Fibroblast of skin of left quadriceps (primary cell): ENCODE measurements at regions not wholly inside any gene's neighbourhood (a gene's known extent, or its start where the extent isn't known, plus 50 kb on each side); places are given as distances from the start of the nearest gene placed in this dataset.
"Not testable (repeated sequence)": the region's sequence is repeated elsewhere in the genome, so short reads cannot be mapped to it uniquely, and the experiment has no call there.

Experiments used
- DNase-seq, 2 experiments: peaks; one replicate each; pipeline ENCODE4 v3.0.0-alpha.2; 2013; ENCODE audit warnings: low read depth in 2 of 2

- DNase-seq: no peak
These were observed 93.7 kb upstream of the SRSF6 start for GRCh38 chr20:43364001-43364400.

- DNase-seq: no peak
These were observed 94.2 kb upstream of the SRSF6 start for GRCh38 chr20:43363506-43363905.

DNA sequence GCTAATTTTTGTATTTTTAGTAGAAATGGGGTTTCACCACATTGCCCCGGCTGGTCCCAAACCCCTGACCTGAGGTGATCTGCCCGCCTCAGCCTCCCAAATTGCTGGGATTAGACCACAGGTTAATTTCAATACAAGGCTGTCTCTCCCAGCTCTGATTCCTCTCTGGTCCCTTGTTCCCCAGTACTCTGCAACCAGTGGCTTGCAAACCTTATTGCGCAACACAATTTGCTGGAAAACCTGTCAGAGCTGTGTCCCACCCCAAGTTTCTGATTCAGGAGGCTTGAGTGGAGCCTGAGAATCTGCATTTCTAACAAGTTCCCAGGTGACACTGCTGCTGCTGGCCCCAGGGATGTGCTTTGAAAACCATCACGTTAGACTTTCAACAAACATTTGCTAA lies 96.2 kb upstream of the SRSF6 start:
- no peak for DNase-seq

DNA sequence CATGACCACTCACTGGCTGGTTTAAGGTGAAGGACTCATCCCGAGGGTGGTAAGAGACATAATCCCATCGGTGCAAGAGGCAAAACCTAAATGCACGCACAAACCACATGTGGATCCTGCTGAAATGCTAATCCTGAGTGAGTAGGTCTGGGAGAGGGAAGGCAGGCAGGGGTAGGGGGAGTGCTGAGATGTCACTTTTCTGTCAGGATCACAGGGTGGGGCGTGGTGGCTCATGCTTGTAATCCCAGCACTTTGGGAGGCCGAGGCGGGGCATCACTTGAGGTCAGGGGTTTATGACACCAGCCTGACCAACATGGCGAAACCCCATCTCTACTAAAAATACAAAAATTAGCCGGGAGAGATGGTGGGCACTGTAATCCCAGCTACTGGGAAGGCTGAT lies 97.7 kb upstream of the SRSF6 start:
- DNase-seq: no peak

GRCh38 chr20:43358811-43359210 lies 98.9 kb upstream of the SRSF6 start:
- DNase-seq: no peak

GRCh38 chr20:43357352-43357751 lies 100.3 kb upstream of the SRSF6 start:
- DNase-seq: no peak

DNA sequence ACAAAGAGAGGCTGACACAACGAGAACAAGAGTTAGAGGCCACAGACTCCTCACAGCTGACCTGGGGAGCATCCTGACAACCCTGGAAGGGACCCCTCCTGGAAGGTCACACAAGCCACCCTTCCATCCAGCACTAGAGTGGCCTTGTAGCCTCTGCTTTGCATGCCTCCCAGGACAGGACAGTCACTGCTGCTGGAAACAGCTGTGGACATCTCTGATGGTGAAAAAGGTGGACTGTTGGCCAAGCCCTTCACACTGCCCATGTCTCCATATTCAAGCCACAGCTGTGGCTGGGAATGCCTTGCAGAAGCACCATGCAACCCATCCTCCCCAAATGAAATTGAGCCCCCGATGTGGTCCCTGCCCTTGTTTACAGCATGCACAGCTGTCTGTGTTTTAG lies 102.1 kb upstream of the SRSF6 start:
- DNase-seq: no peak

DNA sequence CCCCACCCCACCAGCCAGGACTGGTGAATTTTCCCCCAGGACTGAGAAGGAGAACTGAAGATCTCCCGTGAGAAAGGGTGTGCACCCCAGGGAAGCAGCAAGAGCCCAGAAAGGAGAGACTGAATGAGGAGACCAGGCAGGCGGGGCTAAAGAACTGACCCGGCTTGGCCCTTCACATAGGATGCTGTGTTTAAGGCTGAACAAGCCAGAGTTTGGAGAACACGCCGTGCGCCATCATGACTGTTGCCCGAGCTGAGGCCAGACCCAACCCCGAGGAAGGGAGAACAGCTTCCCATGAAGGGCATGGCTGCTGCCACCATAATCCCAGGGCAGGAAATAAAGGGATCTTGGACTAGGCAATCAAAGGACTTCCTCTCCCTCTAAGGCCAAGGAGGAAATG lies 104.7 kb upstream of the SRSF6 start:
- DNase-seq: no peak

DNA sequence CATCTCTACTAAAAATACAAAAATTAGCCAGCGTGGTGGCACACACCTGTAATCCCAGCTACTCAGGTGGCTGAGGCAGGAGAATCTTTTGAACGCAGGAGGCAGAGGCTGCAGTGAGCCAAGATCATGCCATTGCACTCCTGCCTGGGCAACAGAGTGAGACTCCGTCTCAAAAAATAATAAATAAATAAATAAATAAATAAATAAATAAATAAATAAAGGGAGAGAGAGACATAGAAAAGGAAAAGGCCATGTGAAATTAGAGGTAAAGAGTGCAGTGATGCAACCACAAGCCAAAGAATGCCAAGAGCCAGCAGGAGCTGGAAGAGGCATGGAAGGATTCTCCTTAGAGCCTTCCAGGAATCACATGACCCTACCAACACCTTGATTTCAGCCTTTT lies 107.0 kb upstream of the SRSF6 start:
- not testable (repeated sequence) for DNase-seq

- no peak for DNase-seq
These were observed 107.9 kb upstream of the SRSF6 start for GRCh38 chr20:43349841-43350240.

- not testable (repeated sequence) for DNase-seq
These were observed 109.9 kb upstream of the SRSF6 start for GRCh38 chr20:43347839-43348238.

GRCh38 chr20:43345676-43346075 lies 112.0 kb upstream of the SRSF6 start:
- no peak for DNase-seq

DNA sequence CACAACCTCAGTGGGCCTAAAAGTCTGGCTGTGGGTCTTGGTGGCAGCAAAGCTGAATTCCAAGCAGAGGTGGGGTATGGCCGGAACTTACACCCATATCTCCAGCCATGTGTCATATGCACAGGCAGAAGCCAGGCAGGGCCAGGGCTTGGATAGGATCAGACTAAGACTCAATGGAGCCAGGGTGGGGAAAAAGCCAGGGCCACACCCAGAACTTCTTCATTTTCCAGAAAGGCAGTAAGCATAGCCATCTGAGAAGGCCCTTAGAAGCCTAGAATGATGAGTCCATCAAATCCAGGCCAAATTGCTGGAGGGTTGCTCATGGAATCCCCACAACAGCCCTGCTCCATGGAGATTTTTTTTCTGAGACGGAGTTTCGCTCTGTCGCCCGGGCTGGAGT lies 116.2 kb upstream of the SRSF6 start:
- no peak for DNase-seq

- DNase-seq: no peak
These were observed 120.7 kb upstream of the SRSF6 start for GRCh38 chr20:43337036-43337435.

DNA sequence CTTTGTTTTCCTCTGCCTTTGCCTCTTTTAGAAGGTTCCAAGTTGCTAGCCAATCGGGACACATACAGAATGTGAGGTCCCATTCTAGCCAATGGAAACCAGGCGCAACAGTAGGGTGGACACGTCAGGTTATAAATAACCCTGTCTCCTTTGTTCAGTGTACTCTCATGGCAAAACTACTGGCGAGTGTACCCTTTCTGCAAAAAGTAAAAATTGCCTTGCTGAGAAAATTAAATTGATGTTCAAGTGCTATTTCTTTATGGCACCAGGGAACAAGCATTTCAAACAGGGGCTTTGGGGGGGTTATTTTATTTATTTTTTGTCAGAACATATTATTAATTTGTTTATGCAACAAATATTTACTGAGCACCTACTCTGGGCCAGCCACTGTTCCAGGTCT lies 123.6 kb upstream of the SRSF6 start:
- no peak for DNase-seq

DNA sequence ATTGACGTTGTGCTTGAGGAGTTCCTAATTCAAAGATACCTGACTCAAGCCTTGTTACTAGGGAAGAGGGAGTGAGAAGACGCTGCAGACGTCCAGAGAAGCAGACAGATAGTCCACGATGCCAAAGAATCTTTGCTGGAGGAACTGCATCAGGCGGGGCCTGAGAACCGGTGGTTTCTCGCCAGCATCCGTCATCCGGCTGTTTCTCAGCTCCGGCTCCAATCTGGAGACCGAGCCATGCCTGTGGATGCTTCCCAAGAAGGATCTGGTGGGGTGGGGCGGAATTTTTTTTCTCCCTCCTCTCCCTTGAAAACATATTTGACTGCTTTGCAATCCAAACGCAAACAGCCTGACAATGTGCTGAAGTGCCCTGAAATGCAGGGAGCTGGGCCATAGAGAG lies 125.8 kb upstream of the SRSF6 start:
- DNase-seq: no peak

- no peak for DNase-seq
These were observed 129.0 kb upstream of the SRSF6 start for GRCh38 chr20:43328697-43329096.

GRCh38 chr20:43327234-43327633 lies 130.5 kb upstream of the SRSF6 start:
- not testable (repeated sequence) for DNase-seq

DNA sequence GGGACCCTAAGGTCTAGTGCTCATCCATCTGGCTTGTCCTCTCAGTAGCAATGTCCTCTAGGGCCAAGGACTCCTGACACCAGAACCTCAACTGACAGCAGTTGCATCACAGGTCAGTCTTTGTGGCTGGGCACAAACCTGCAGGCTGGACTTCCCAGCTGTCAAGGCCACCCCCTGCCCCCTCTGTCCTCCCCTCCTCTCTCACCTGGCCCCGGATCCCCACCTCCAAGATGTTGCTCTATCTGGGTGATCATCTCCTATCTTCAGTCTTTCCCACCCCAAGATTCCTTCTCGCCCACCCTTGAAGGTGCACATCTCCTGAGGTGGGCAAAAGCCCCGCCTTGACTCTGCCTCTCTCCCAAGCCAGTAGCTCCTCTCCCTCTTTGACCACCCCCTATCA lies 131.8 kb upstream of the SRSF6 start:
- no peak for DNase-seq

DNA sequence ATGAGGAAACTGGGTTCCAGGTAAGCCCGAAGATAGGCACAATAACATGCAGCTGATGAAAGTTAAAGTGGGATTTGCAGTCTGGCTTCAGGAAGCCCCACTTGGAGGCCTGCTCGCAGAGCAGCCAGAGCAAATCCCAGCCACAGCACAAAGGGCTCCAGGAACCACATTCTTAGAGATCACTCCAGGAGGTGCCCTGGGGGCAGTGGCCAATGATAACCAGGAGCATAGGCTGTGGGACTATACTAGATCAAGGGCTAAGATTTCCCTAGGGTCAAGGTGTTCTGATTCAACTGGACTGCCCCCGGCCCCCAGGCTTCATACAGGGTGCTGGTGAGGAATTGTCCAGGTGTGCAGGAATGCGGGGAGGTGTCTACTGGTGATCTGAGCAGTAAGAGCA lies 133.9 kb upstream of the PTPRT start:
- DNase-seq: no peak

DNA sequence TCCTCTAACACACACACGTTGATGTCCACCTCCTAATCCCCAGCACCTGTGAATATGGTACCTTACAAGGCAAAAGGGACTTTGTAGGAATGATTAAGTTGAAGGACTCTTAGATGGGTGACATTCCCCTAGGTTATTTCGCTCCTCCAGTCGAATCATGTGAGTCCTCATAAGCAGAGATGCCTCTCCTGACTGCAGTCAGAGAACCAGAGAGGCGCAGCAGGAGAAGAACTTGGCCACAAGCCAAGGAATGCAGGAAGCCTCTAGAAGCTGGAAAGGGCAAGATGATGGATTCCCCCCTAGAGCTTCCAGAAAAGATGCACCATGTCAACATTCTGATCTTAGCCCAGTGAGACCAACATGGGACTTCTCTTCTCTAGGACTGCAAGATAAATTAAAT lies 133.1 kb upstream of the PTPRT start:
- DNase-seq: peak; percentile 2 to 6

- DNase-seq: no peak
These were observed 130.8 kb upstream of the PTPRT start for GRCh38 chr20:43320536-43320935.

DNA sequence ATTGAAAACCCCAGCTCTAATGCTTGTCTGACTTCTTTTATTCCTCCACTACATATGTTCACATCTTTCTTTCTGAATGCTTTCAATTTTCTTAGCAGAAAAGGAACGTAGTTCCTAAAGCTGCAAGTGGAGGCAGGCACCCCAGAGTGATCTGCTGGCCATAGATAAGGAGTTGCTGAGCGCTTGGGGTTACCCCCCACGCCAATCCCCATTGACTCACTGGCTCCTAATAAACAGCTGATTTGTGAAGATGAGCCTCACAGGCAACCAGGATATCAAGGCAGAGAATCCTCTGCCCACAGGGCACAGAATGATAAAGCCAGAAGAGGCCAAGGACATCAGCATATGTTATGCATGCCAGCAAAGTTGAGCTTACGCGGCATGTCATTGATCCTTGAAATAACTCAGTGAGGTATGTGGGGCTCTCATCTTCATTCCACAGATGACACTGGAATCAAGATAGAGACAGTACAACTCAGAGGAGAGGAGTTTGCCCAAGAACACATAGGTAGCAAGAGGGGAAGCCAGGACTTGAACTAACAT lies 129.1 kb upstream of the PTPRT start:
- DNase-seq: no peak

DNA sequence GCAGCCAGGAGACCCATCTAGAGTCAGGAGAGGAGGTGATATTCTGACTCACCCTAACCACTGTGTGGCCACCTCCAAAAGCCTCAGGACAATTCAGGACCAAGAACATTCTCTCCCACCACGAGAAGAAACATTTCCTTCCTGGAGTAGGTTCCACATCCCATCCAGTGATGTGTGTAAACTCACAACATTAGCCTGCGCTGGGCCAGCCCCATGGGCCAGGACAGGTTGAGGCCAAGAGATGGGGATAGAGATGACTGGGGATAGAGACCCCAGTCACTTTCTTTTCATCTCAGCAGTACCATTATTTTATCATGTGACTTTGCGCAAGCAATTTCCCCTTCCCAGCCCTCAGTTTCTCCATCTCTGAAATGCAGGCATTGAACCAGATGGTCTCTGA lies 126.6 kb upstream of the PTPRT start:
- no peak for DNase-seq

DNA sequence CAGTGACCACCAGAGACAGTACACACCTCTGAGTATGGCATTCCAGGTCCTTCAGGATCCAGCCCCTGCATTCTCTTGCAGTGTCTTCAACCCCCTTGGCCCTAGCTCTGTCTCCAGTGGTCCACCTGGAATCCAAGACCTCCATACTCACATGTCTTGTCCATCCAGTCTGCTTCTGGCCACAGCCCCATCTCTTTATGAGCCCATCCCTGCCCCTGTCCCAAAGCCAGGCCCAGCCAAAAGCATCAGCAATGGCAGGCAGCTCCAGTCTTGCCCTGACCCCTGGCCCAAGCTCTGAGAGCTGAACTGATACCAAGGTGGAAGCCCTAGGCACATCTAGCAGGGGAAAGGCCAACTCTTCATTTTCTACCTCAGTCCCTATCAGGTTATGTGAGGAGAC lies 119.6 kb upstream of the PTPRT start:
- DNase-seq: no peak
